ENCODE measurements at regions not wholly inside any gene's neighbourhood (a gene's known extent, or its start where the extent isn't known, plus 50 kb on each side); places are given as distances from the start of the nearest gene placed in this dataset.

GRCh38 chr2:67857836-67858235, 205.0 kb downstream of the C1D start (continued):
- TF ChIP-seq ETS1 (IDR thresholded peaks at IDR 0.05) (no peak), NANOG (IDR thresholded peaks at IDR 0.05; ENCODE audit: borderline replicate concordance) (no peak), JUNB (IDR thresholded peaks at IDR 0.05; ENCODE audit: unreplicated experiment) (no peak), ZNF331 (CRISPR knock-in tag; IDR thresholded peaks at IDR 0.05; ENCODE audit: low read depth) (no peak), CTCF (conservative IDR thresholded peaks at IDR 0.05; ENCODE audit: low read depth in 2 of 2) (no peak), REST (IDR thresholded peaks at IDR 0.05; ENCODE audit: unreplicated experiment) (no peak), CREB1 (CRISPR knock-in tag; IDR thresholded peaks at IDR 0.05; ENCODE audit: low read depth) (no peak), EZH2 (IDR thresholded peaks at IDR 0.05; ENCODE audit: low read depth, unreplicated experiment) (no peak)

GRCh38 chr2:67858886-67859285, 203.9 kb downstream of the C1D start:
- no peaks in the 10 kb centered on the region for H3K36me3 ChIP-seq (ENCODE audit: insufficient read depth)
- no peak for DNase-seq (ENCODE audit: low spot score)
- H3K4me1 ChIP-seq (ENCODE audit: insufficient read depth): no peaks in the 10 kb centered on the region
- H3K4me3 Mint-ChIP-seq: no peak overlapping the region
- no peak for ATAC-seq
- no peak overlapping the region for H3K27ac Mint-ChIP-seq
- no peaks in the 10 kb centered on the region for H3K36me3 Mint-ChIP-seq (ENCODE audit: low read depth)
- H3K79me2 ChIP-seq (replicated peaks; ENCODE audit: insufficient read depth): no peaks in the 10 kb centered on the region
- no peak overlapping the region for H3K4me2 ChIP-seq
- no peak overlapping the region for H3K4me3 ChIP-seq
- 0 out of 3 replicates have a peak, but pooled peaks cover 2% of the 10 kb centered on the region for H3K4me1 Mint-ChIP-seq
- H3K9me3 Mint-ChIP-seq: no peaks in the 10 kb centered on the region
- no peaks in the 10 kb centered on the region for H3K27me3 Mint-ChIP-seq (ENCODE audit: insufficient read depth, low read depth, poor library complexity)
- H3F3A ChIP-seq (replicated peaks; ENCODE audit: low read depth): no peaks in the 10 kb centered on the region
- H2AFZ ChIP-seq: no peak overlapping the region
- no peaks in the 10 kb centered on the region; the same call in 1 of the 2 replicates for H4K20me1 ChIP-seq (replicated peaks; ENCODE audit: insufficient read depth)
- peaks cover 12% of the 10 kb centered on the region; the same call in 1 of the 2 replicates for H3K9me2 ChIP-seq (ENCODE audit: insufficient read depth)
- no peak overlapping the region for H3K27ac ChIP-seq (ENCODE audit: low read depth)
- H3K27me3 ChIP-seq (ENCODE audit: insufficient read depth): no peaks in the 10 kb centered on the region
- TF ChIP-seq EZH2phosphoT487 (IDR thresholded peaks at IDR 0.05; ENCODE audit: unreplicated experiment): no peak
- TF ChIP-seq ZNF114 (CRISPR knock-in tag; IDR thresholded peaks at IDR 0.05): no peak
- no peak for TF ChIP-seq NANOG (IDR thresholded peaks at IDR 0.05; ENCODE audit: borderline replicate concordance)
- no peak for TF ChIP-seq ETS1 (IDR thresholded peaks at IDR 0.05)
- TF ChIP-seq POLR2AphosphoS5 (IDR thresholded peaks at IDR 0.05; ENCODE audit: low read depth): no peak
- no peak for TF ChIP-seq ZNF462 (CRISPR knock-in tag; IDR thresholded peaks at IDR 0.05)
- TF ChIP-seq CREB1 (CRISPR knock-in tag; IDR thresholded peaks at IDR 0.05; ENCODE audit: low read depth): no peak
